Limb (tissue), 2 donors: ENCODE measurements at regions not wholly inside any gene's neighbourhood (a gene's known extent, or its start where the extent isn't known, plus 50 kb on each side); places are given as distances from the start of the nearest gene placed in this dataset.

Experiments used
- DNase-seq, 2 donors: peaks; one replicate each; pipeline ENCODE4 v3.0.0-alpha.2; 2016; ENCODE audit errors: extremely low spot score in 2 of 2

DNA sequence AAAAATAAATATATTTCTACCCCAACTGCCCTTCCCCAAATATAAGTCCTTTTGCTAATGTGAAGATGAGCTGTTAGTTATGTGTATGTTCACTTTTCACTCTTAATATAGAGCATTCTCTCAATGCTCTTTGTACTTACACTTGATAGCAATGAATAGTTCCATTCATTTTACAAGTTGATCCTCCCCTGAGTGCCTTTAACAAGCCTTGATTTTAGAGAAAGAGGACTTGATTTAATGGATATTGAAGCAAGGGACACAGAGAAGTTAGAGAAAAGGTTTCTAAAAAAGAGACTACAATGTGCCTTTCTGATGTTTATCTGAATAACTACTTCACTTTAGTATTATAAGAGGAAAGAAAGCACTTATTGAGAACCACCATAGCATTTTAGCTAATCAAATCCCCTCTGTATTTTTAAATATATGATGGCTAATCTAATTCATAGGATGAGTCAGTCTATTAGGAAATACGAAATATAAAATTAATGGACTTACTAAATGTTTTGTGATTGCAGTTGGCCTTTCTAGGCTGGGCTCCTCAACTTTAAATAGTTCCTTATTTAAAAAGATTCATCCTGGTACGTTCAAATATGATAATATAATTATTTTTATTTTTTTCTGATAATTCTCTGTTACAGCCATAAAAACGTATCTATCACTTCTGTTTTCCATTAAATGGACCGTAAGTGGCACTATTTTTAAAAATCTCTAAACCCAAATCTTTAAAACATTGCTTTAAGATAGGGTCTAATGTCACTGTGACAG lies 1097.8 kb upstream of the SLC10A2 start:
- DNase-seq = no peak

- DNase-seq = no peak
These were observed 1094.3 kb upstream of the SLC10A2 start for GRCh38 chr13:104160536-104160935.

GRCh38 chr13:104143760-104144416 lies 1077.7 kb upstream of the SLC10A2 start:
- DNase-seq = no peak

GRCh38 chr13:104140552-104140951 lies 1074.3 kb upstream of the SLC10A2 start:
- DNase-seq = no peak

DNA sequence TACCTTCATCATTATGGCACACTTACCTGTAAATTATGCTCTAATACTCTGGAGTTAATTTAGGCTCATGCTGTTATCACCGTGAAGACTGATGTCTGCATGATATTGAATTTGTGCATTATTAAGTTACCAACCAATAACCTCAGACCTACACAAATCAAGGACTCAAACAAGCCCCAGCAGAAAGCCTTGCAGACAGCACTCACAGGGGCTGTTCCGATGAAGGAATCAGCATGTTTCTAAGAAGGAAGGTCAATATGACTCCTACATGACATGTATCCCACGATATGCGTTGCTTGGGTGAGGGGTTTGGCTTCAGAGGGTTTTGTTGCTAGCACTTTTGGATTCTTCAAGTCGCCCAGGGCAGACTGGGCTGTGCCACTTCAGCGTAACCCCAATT lies 1071.2 kb upstream of the SLC10A2 start:
- no peak for DNase-seq

- DNase-seq = no peak
These were observed 1066.6 kb upstream of the SLC10A2 start for GRCh38 chr13:104132849-104133248.

GRCh38 chr13:104114101-104114500 lies 1047.9 kb upstream of the SLC10A2 start:
- no peak for DNase-seq

DNA sequence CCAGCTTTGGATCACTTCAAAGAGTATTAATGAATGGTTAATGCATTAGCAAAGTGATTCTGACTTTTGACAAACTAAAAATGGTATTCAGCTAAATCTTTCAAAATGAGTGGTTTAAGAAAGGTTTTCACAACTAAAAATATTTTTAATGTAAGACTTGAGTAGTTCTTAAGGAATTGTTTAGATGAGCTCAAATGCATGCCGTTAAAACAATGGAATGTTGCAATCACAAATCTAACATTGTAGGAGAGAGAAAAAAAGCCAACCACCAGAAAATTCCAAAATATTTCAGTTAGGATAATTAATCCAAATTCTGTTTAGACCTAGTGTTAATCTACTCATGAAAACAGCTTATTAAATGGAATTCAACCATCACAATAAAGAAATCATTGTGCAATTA lies 1044.8 kb upstream of the SLC10A2 start:
- no peak for DNase-seq

GRCh38 chr13:104106705-104107393 lies 1040.6 kb upstream of the SLC10A2 start:
- DNase-seq = no peak

- DNase-seq = no peak
These were observed 1039.5 kb upstream of the SLC10A2 start for GRCh38 chr13:104105418-104106355.

- no peak for DNase-seq
These were observed 1033.5 kb upstream of the SLC10A2 start for GRCh38 chr13:104099750-104100149.

DNA sequence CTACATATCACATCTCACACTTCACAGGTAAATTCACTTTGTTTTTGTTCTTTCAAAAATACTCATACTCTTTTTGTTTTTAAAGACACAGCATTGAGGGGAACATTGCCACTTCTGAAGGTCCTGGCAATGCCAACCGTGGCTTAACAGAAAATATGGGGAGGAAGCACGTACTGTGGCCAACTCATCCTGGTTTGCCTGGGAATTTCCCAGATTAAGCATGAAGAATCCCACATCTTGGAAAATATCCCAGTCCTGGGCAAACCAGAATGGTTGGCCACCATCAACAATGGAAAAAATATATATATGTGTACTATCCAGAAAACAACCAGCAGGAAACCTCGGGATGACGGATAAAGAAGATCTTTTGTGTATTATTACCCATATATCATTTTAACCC lies 1032.2 kb upstream of the SLC10A2 start:
- DNase-seq = no peak

DNA sequence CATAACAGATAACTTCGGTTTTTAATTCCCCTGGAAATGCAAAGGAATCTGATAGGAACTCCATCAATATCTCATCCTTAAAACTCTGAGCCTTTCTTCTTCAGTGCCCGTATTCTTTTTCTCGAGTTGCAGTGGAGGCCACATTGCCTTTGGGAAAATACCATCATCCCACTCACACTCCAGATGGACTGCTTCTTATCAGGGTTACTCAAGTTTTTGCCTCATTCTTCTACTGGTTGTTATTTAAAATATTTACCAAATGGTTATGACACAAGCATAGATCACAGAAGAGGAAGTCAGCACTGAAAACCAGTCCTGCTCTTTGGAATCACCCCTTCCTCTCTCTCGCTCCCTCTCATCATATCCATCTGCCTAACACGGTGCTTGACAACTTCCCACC lies 1020.5 kb upstream of the SLC10A2 start:
- DNase-seq = no peak

- peak in 1 of 2 donors; percentile 10 for DNase-seq
These were observed 1020.0 kb upstream of the SLC10A2 start for GRCh38 chr13:104086210-104086609.

DNA sequence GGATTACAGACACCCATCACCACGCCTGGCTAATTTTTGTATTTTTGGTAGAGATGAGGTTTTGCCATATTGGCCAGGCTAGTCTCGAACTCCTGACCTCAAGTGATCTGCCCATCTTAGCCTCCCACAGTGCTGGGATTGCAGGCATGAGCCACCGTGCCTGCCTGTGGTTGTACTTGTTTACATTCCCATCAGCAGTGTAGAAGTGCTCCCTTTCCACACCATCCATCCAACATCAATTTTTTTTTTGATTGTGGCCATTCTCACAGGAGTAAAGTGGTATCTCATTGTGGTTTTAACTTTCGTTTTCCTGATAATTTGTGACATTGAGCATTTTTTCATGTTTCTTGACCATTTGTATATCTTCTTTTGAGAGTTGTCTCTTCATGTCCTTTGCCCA lies 1019.4 kb upstream of the SLC10A2 start:
- no peak for DNase-seq

DNA sequence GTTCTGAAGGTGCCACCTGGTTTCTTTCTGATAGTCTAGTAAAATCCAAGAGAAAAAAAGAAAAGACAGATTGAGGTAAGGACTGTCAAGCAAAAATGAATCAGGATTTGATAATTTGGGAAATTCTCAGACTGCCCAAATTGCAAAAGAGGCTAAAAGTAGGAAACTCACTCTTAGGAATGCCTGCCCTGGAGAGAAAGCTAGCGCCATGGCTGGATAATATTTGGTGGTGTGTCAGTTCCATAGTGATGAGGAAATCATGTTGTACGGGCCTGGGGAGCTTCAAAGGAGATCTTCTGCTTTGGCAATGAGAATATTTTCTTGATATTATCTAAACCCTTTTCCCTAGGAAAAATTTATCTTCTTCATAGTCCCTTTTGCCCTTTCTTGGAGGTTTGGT lies 1008.1 kb upstream of the SLC10A2 start:
- no peak for DNase-seq

DNA sequence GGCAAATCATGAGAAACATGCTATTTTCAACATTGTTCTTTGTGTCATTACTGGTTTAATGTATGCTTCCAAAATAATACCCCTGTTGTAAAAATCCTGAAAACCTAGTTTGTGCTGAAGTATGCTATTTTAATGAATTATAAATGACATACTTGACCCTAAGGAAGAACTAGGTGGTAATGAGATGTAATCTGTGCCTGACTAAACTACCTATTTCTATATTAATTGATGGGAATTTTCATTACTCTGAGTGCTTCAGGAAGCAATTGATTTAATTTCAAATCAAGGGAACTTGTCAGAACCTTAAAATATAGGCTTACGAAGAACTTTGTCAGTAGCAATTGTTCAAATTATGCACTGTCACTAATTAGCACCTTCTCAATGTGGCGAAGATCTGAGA lies 1005.6 kb upstream of the SLC10A2 start:
- DNase-seq = no peak

DNA sequence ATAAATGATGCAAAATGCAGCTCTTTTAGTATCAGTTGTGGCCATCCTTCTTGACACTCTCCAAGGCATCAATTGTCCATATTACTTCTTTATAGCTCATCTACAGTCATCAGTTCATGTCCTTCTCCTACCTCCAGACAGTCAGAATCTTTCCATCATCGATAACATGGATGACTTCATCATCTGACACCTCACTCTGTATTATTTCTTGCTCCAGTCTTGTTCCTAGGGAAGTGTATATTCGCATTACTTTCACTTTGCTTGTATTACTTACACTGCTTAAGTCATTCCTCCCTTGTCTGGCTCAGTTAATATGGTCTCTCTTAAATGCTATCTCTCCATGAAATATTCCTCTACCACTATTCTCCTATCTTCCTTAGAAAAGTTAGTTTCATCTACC lies 999.1 kb upstream of the SLC10A2 start:
- DNase-seq = no peak

GRCh38 chr13:104057861-104058260 lies 991.6 kb upstream of the SLC10A2 start:
- DNase-seq = no peak

GRCh38 chr13:104045907-104046306 lies 979.7 kb upstream of the SLC10A2 start:
- DNase-seq = no peak

GRCh38 chr13:104043184-104043583 lies 977.0 kb upstream of the SLC10A2 start:
- DNase-seq = no peak

DNA sequence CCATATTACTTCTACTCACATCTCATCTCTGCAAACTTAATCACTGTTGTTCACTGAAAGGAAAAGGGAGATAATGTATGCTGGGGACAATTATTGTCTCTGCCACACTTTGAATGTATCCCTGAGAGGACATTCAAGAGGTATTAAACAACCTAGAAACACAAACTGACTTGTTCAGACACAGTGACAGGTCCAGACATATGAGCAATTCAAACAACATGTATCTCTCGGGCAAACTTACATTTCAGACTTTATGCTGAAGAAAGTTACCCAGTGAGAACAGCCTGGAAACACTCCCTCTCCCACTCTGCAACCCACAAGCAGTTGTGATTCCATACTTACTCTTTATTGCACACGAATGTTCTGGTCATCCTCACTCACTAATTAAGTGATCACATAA lies 968.7 kb upstream of the SLC10A2 start:
- DNase-seq = no peak
